Left lobe of liver (tissue), 2 donors: ENCODE measurements at regions not wholly inside any gene's neighbourhood (a gene's known extent, or its start where the extent isn't known, plus 50 kb on each side); places are given as distances from the start of the nearest gene placed in this dataset.
A peak's percentile ranks its signal among the peaks of the same experiment; 100 is the strongest.

Experiments used
- ATAC-seq: fragments of 200-7000 bp; cut with Tn5 transposase; one replicate; pipeline ENCODE4 v1.9.1; 2020; ENCODE audit warnings: mild to moderate bottlenecking, moderate library complexity
- DNase-seq: peaks from one replicate; pipeline ENCODE4 v3.0.0-alpha.2; 2020; ENCODE audit warnings: low spot score
- donor health status: DM: no; HTN: no; CAD: no; lungs with moderate emphysema.
- donor health status: DM: no; HTN: yes; CAD: no.

GRCh38 chr5:109917154-109917546, 227.4 kb downstream of the MAN2A1 start:
- ATAC-seq = no peak
- DNase-seq = no peak

- no peak for DNase-seq
- no peak for ATAC-seq
Observed at GRCh38 chr5:109917966-109918365, 228.2 kb downstream of the MAN2A1 start.

- DNase-seq = no peak
Observed at GRCh38 chr5:109920736-109921135, 231.0 kb downstream of the MAN2A1 start.

GRCh38 chr5:109921735-109922380, 232.1 kb downstream of the MAN2A1 start:
- no peak for DNase-seq
- peak; percentile 80 for ATAC-seq

More at GRCh38 chr5:109920736-109921135, 231.0 kb downstream of the MAN2A1 start:
- no peak for ATAC-seq

- DNase-seq (no peak), ATAC-seq (no peak)
Observed at GRCh38 chr5:109922381-109922995, 232.8 kb downstream of the MAN2A1 start.

GRCh38 chr5:109923205-109923604, 233.5 kb downstream of the MAN2A1 start:
- no peak for ATAC-seq
- no peak for DNase-seq

GRCh38 chr5:109924237-109925107, 234.7 kb downstream of the MAN2A1 start:
- DNase-seq = no peak
- ATAC-seq = no peak

- ATAC-seq = peak; percentile 72
Observed at GRCh38 chr5:109927639-109928038, 237.9 kb downstream of the MAN2A1 start.

GRCh38 chr5:109928046-109928445, 238.3 kb downstream of the MAN2A1 start:
- no peak for DNase-seq

More at GRCh38 chr5:109927639-109928038, 237.9 kb downstream of the MAN2A1 start:
- no peak for DNase-seq

GRCh38 chr5:109928811-109929210, 239.1 kb downstream of the MAN2A1 start:
- DNase-seq (no peak), ATAC-seq (no peak)

More at GRCh38 chr5:109928046-109928445, 238.3 kb downstream of the MAN2A1 start:
- peak; percentile 69 for ATAC-seq

- ATAC-seq (no peak), DNase-seq (no peak)
Observed at GRCh38 chr5:109929376-109929775, 239.6 kb downstream of the MAN2A1 start.

GRCh38 chr5:109929911-109930310, 240.2 kb downstream of the MAN2A1 start:
- no peak for ATAC-seq
- DNase-seq = no peak

GRCh38 chr5:109931049-109931780, 241.5 kb downstream of the MAN2A1 start:
- DNase-seq (no peak), ATAC-seq (no peak)

GRCh38 chr5:109935833-109936490, 246.2 kb downstream of the MAN2A1 start:
- DNase-seq (no peak), ATAC-seq (no peak)

GRCh38 chr5:109936996-109937395, 247.3 kb downstream of the MAN2A1 start:
- ATAC-seq = no peak

GRCh38 chr5:109937951-109938350, 248.2 kb downstream of the MAN2A1 start:
- DNase-seq (no peak), ATAC-seq (no peak)

More at GRCh38 chr5:109936996-109937395, 247.3 kb downstream of the MAN2A1 start:
- DNase-seq = no peak

- ATAC-seq = no peak
Observed at GRCh38 chr5:109938453-109938852, 248.7 kb downstream of the MAN2A1 start.

GRCh38 chr5:109939116-109939682, 249.5 kb downstream of the MAN2A1 start:
- DNase-seq (no peak), ATAC-seq (no peak)

More at GRCh38 chr5:109938453-109938852, 248.7 kb downstream of the MAN2A1 start:
- no peak for DNase-seq

GRCh38 chr5:109942646-109943045, 252.9 kb downstream of the MAN2A1 start:
- DNase-seq (no peak), ATAC-seq (no peak)

- no peak for DNase-seq
- ATAC-seq = no peak
Observed at GRCh38 chr5:109943701-109944235, 254.0 kb downstream of the MAN2A1 start.
